Astrocyte (in vitro differentiated cells and primary cell): ENCODE measurements at regions not wholly inside any gene's neighbourhood (a gene's known extent, or its start where the extent isn't known, plus 50 kb on each side); places are given as distances from the start of the nearest gene placed in this dataset.

Experiments
- DNase-seq: peaks from one replicate; pipeline ENCODE4 v3.0.0-alpha.2; 2010; ENCODE audit warnings: low read depth
- FAIRE-seq: peaks from 2 replicates; lab custom pipeline; 2011; peaks lifted over from hg19 to GRCh38; lab: Jason Lieb, UNC
- H2AFZ ChIP-seq: 2 replicates; pipeline ENCODE4 v1.6.0; 2012; ENCODE audit warnings: low read depth, low read length, inconsistent platforms
- H3K27ac ChIP-seq: 2 replicates; pipeline ENCODE4 v1.5.1; 2011; ENCODE audit warnings: low read depth, low read length, inconsistent platforms
- H3K27me3 ChIP-seq: 2 replicates; pipeline ENCODE4 v1.6.0; 2011; ENCODE audit warnings: low read length, inconsistent platforms; ENCODE audit not compliant: insufficient read depth
- H3K36me3 ChIP-seq: 2 replicates; pipeline ENCODE4 v1.5.1; 2011; ENCODE audit warnings: low read length, inconsistent platforms; ENCODE audit not compliant: insufficient read depth
- H3K4me1 ChIP-seq: 2 replicates; pipeline ENCODE4 v1.5.1; 2011; ENCODE audit warnings: low read length, inconsistent platforms; ENCODE audit not compliant: insufficient read depth
- H3K4me2 ChIP-seq: 2 replicates; pipeline ENCODE4 v1.6.0; 2012; ENCODE audit warnings: low read length, inconsistent platforms
- H3K4me3 ChIP-seq: 2 replicates; pipeline ENCODE4 v1.5.1; 2011; ENCODE audit warnings: low read depth, mild to moderate bottlenecking, low read length, inconsistent platforms; ENCODE audit not compliant: insufficient read depth
- H3K79me2 ChIP-seq: 2 replicates; pipeline ENCODE4 v1.6.0; 2012; ENCODE audit warnings: mild to moderate bottlenecking, low read length, inconsistent platforms; ENCODE audit not compliant: insufficient read depth
- H3K9ac ChIP-seq: 2 replicates; pipeline ENCODE4 v1.6.0; 2012; ENCODE audit warnings: mild to moderate bottlenecking, low read length, inconsistent platforms
- H3K9me3 ChIP-seq: 2 replicates; pipeline ENCODE4 v1.5.1; 2012; ENCODE audit warnings: low read depth, mild to moderate bottlenecking, low read length, inconsistent platforms; ENCODE audit not compliant: insufficient read depth
- H4K20me1 ChIP-seq: 2 replicates; pipeline ENCODE4 v1.6.0; 2012; ENCODE audit warnings: low read length, inconsistent platforms; ENCODE audit not compliant: insufficient read depth
- H3K27ac Mint-ChIP-seq: one replicate; pipeline ENCODE4 v1.8.0; 2021; ENCODE audit warnings: mild to moderate bottlenecking, mixed read lengths; ENCODE audit not compliant: unreplicated experiment
- H3K27me3 Mint-ChIP-seq: one replicate; pipeline ENCODE4 v1.8.0; 2021; ENCODE audit warnings: low read depth, mixed read lengths; ENCODE audit not compliant: unreplicated experiment
- H3K36me3 Mint-ChIP-seq: one replicate; pipeline ENCODE4 v1.8.0; 2021; ENCODE audit warnings: low read depth, mixed read lengths; ENCODE audit not compliant: unreplicated experiment
- H3K4me1 Mint-ChIP-seq: one replicate; pipeline ENCODE4 v1.8.0; 2021; ENCODE audit warnings: low read depth, mixed read lengths; ENCODE audit not compliant: unreplicated experiment
- H3K4me3 Mint-ChIP-seq: one replicate; pipeline ENCODE4 v1.8.0; 2021; ENCODE audit warnings: mild to moderate bottlenecking, moderate library complexity, mixed read lengths; ENCODE audit not compliant: unreplicated experiment
- H3K9me3 Mint-ChIP-seq: one replicate; pipeline ENCODE4 v1.8.0; 2021; ENCODE audit warnings: mild to moderate bottlenecking, mixed read lengths; ENCODE audit not compliant: unreplicated experiment
- CTCF ChIP-seq: IDR thresholded peaks from 2 replicates; pipeline ENCODE4 v1.5.1; 2011; ENCODE audit warnings: low read depth, mild to moderate bottlenecking, inconsistent platforms, low read length, moderate library complexity; ENCODE audit not compliant: insufficient read depth
- EZH2 ChIP-seq: IDR thresholded peaks from 2 replicates; pipeline ENCODE4 v1.6.1; 2012; ENCODE audit warnings: mild to moderate bottlenecking, low read length, inconsistent platforms; ENCODE audit not compliant: insufficient read depth

- FAIRE-seq (no peak), DNase-seq (no peak)
- Mint-ChIP-seq H3K9me3 (no peaks in the 10 kb centered on the region), H3K36me3 (no peaks in the 10 kb centered on the region), H3K4me3 (no peak overlapping the region), H3K4me1 (peaks cover 1% of the 10 kb centered on the region), H3K27ac (no peak overlapping the region), H3K27me3 (no peaks in the 10 kb centered on the region)
- Histone ChIP-seq H3K9ac (no peak overlapping the region), H3K4me2 (no peak overlapping the region), H4K20me1 (no peaks in the 10 kb centered on the region), H3K9me3 (no peaks in the 10 kb centered on the region), H3K36me3 (no peaks in the 10 kb centered on the region), H3K79me2 (no peaks in the 10 kb centered on the region), H2AFZ (no peak overlapping the region), H3K4me3 (no peak overlapping the region), H3K27me3 (no peaks in the 10 kb centered on the region), H3K27ac (no peak overlapping the region), H3K4me1 (no peaks in the 10 kb centered on the region)
- TF ChIP-seq EZH2 (no peak), CTCF (no peak)
Observed at GRCh38 chr18:68533641-68534040, 181.3 kb downstream of the TMX3 start.

GRCh38 chr18:68532328-68532885, 182.5 kb downstream of the TMX3 start:
- TF ChIP-seq EZH2, result no peak
- no peak for TF ChIP-seq CTCF
- H3K4me1 ChIP-seq, result no peaks in the 10 kb centered on the region
- peaks cover 1% of the 10 kb centered on the region for H3K4me1 Mint-ChIP-seq
- no peak overlapping the region for H3K4me3 Mint-ChIP-seq
- H3K27me3 ChIP-seq, result no peaks in the 10 kb centered on the region
- no peaks in the 10 kb centered on the region for H3K9me3 ChIP-seq
- H3K27me3 Mint-ChIP-seq, result no peaks in the 10 kb centered on the region
- peak overlapping the region; percentile 15 for H2AFZ ChIP-seq
- FAIRE-seq, result no peak
- no peaks in the 10 kb centered on the region for H3K79me2 ChIP-seq
- H3K36me3 Mint-ChIP-seq, result no peaks in the 10 kb centered on the region
- H3K4me3 ChIP-seq, result no peak overlapping the region
- no peak overlapping the region for H3K27ac ChIP-seq
- no peaks in the 10 kb centered on the region for H3K36me3 ChIP-seq
- no peaks in the 10 kb centered on the region for H4K20me1 ChIP-seq
- no peaks in the 10 kb centered on the region for H3K9me3 Mint-ChIP-seq
- no peak overlapping the region for H3K4me2 ChIP-seq
- H3K27ac Mint-ChIP-seq, result no peak overlapping the region
- no peak for DNase-seq
- no peak overlapping the region for H3K9ac ChIP-seq

GRCh38 chr18:68525091-68525490, 189.8 kb downstream of the TMX3 start:
- H3K27me3 ChIP-seq, result no peaks in the 10 kb centered on the region
- DNase-seq (no peak), FAIRE-seq (no peak)
- H3K36me3 ChIP-seq, result no peaks in the 10 kb centered on the region
- H3K27ac ChIP-seq, result no peak overlapping the region
- H3K79me2 ChIP-seq, result no peaks in the 10 kb centered on the region
- Mint-ChIP-seq H3K27ac (no peak overlapping the region), H3K9me3 (no peaks in the 10 kb centered on the region), H3K4me1 (peaks cover 13% of the 10 kb centered on the region), H3K27me3 (no peaks in the 10 kb centered on the region), H3K4me3 (no peak overlapping the region), H3K36me3 (no peaks in the 10 kb centered on the region)
- TF ChIP-seq EZH2, result no peak
- no peak for TF ChIP-seq CTCF
- no peak overlapping the region for H3K4me3 ChIP-seq
- no peaks in the 10 kb centered on the region for H4K20me1 ChIP-seq
- H3K4me1 ChIP-seq, result no peaks in the 10 kb centered on the region
- no peak overlapping the region for H2AFZ ChIP-seq
- H3K9ac ChIP-seq, result no peak overlapping the region
- no peaks in the 10 kb centered on the region for H3K9me3 ChIP-seq
- H3K4me2 ChIP-seq, result no peak overlapping the region
